Non-pigmented ciliary epithelial cell (primary cell): ENCODE measurements at regions not wholly inside any gene's neighbourhood (a gene's known extent, or its start where the extent isn't known, plus 50 kb on each side); places are given as distances from the start of the nearest gene placed in this dataset.
"Not testable (repeated sequence)": the region's sequence is repeated elsewhere in the genome, so short reads cannot be mapped to it uniquely, and the experiment has no call there.

ENCODE experiments used
- DNase-seq: peaks from one replicate; pipeline ENCODE4 v3.0.0-alpha.2; 2010; ENCODE audit warnings: low read depth

GRCh38 chr2:173720306-173720705, 244.9 kb downstream of the SP3 start:
- no peak for DNase-seq

- DNase-seq, result no peak
Observed at GRCh38 chr2:173734797-173735196, 230.4 kb downstream of the SP3 start.

GRCh38 chr2:173737954-173738575, 227.1 kb downstream of the SP3 start:
- DNase-seq, result not testable (repeated sequence)

GRCh38 chr2:173739006-173739405, 226.2 kb downstream of the SP3 start:
- no peak for DNase-seq

- DNase-seq, result no peak
Observed at GRCh38 chr2:173740639-173741038, 224.5 kb downstream of the SP3 start.

GRCh38 chr2:173741759-173742158, 223.4 kb downstream of the SP3 start:
- no peak for DNase-seq

- DNase-seq, result no peak
Observed at GRCh38 chr2:173747035-173747434, 218.1 kb downstream of the SP3 start.

GRCh38 chr2:173749315-173749714, 215.9 kb downstream of the SP3 start:
- no peak for DNase-seq

GRCh38 chr2:173750353-173750801, 214.8 kb downstream of the SP3 start:
- no peak for DNase-seq

GRCh38 chr2:173750831-173751230, 214.3 kb downstream of the SP3 start:
- no peak for DNase-seq

GRCh38 chr2:173751245-173751975, 213.8 kb downstream of the SP3 start:
- DNase-seq, result no peak

- DNase-seq, result no peak
Observed at GRCh38 chr2:173752152-173752551, 213.0 kb downstream of the SP3 start.

- DNase-seq, result no peak
Observed at GRCh38 chr2:173753441-173753840, 211.7 kb downstream of the SP3 start.

- DNase-seq, result no peak
Observed at GRCh38 chr2:173754165-173754564, 211.0 kb downstream of the SP3 start.

- DNase-seq, result no peak
Observed at GRCh38 chr2:173754837-173755236, 210.3 kb downstream of the SP3 start.

GRCh38 chr2:173755798-173756197, 209.4 kb downstream of the SP3 start:
- DNase-seq, result no peak

GRCh38 chr2:173759959-173760358, 205.2 kb downstream of the SP3 start:
- no peak for DNase-seq

- no peak for DNase-seq
Observed at GRCh38 chr2:173760553-173760952, 204.6 kb downstream of the SP3 start.

- no peak for DNase-seq
Observed at GRCh38 chr2:173761603-173762119, 203.5 kb downstream of the SP3 start.

- no peak for DNase-seq
Observed at GRCh38 chr2:173762221-173762620, 203.0 kb downstream of the SP3 start.

GRCh38 chr2:173762864-173763263, 202.3 kb downstream of the SP3 start:
- no peak for DNase-seq

- no peak for DNase-seq
Observed at GRCh38 chr2:173763641-173764040, 201.5 kb downstream of the SP3 start.

- DNase-seq, result no peak
Observed at GRCh38 chr2:173764094-173764493, 201.1 kb downstream of the SP3 start.
